ENCODE measurements at regions not wholly inside any gene's neighbourhood (a gene's known extent, or its start where the extent isn't known, plus 50 kb on each side); places are given as distances from the start of the nearest gene placed in this dataset.

GRCh38 chr11:127288926-127289325, 288.4 kb upstream of the KIRREL3 start:
- no peak for DNase-seq (ENCODE audit: low spot score)
- CTCF ChIA-PET (ENCODE audit: unreplicated experiment), result no interaction called here
- TF ChIP-seq EZH2phosphoT487 (IDR thresholded peaks at IDR 0.05; ENCODE audit: borderline replicate concordance, low read depth, low read length) (no peak), CTCF (conservative IDR thresholded peaks at IDR 0.05; ENCODE audit: low read length) (no peak)
- H3K4me2 ChIP-seq (ENCODE audit: low read length), result no peak overlapping the region
- no peaks in the 10 kb centered on the region for H3K79me2 ChIP-seq (ENCODE audit: insufficient read depth, low read depth, low read length)
- no TSS peak for BruUV-seq (replicated peaks)
- no peaks in the 10 kb centered on the region for H3K36me3 ChIP-seq (ENCODE audit: insufficient read depth, low read length)
- intact Hi-C loops (cut with micrococcal nuclease; ENCODE audit: unreplicated experiment), result no loop called here
- POLR2A ChIA-PET, result no interaction called here
- no peak overlapping the region for H3K4me3 ChIP-seq (ENCODE audit: low read depth, low read length, poor library complexity, severe bottlenecking)
- H3K27ac ChIP-seq (ENCODE audit: low read depth, low read length, poor library complexity, severe bottlenecking), result no peak overlapping the region
- H4K20me1 ChIP-seq (ENCODE audit: insufficient read depth, low read length), result no peaks in the 10 kb centered on the region
- H2AFZ ChIP-seq (ENCODE audit: low read length), result no peak overlapping the region
- H3K9me2 ChIP-seq (ENCODE audit: insufficient read depth, low read length), result no peaks in the 10 kb centered on the region
- H3K9me3 ChIP-seq (ENCODE audit: low read length), result no peaks in the 10 kb centered on the region
- H3K4me1 ChIP-seq (ENCODE audit: insufficient read depth, low read length, poor library complexity, severe bottlenecking), result no peaks in the 10 kb centered on the region

- H3K9me2 ChIP-seq (ENCODE audit: insufficient read depth, low read length), result no peaks in the 10 kb centered on the region
- H3K4me3 ChIP-seq (ENCODE audit: low read depth, low read length, poor library complexity, severe bottlenecking), result no peak overlapping the region
- no TSS peak for BruUV-seq (replicated peaks)
- ChIA-PET CTCF (ENCODE audit: unreplicated experiment) (no interaction called here), POLR2A (interaction anchor here (0.7 kb wide), 1 partner anchor 418 kb away, joined by 3 read pairs; no protein-coding TSS in a partner anchor)
- no peaks in the 10 kb centered on the region for H4K20me1 ChIP-seq (ENCODE audit: insufficient read depth, low read length)
- no peak for TF ChIP-seq CTCF (conservative IDR thresholded peaks at IDR 0.05; ENCODE audit: low read length)
- no peak for TF ChIP-seq EZH2phosphoT487 (IDR thresholded peaks at IDR 0.05; ENCODE audit: borderline replicate concordance, low read depth, low read length)
- H2AFZ ChIP-seq (ENCODE audit: low read length), result no peak overlapping the region
- no peak overlapping the region for H3K4me2 ChIP-seq (ENCODE audit: low read length)
- DNase-seq (ENCODE audit: low spot score), result no peak
- intact Hi-C loops (cut with micrococcal nuclease; ENCODE audit: unreplicated experiment), result no loop called here
- H3K79me2 ChIP-seq (ENCODE audit: insufficient read depth, low read depth, low read length), result no peaks in the 10 kb centered on the region
- H3K4me1 ChIP-seq (ENCODE audit: insufficient read depth, low read length, poor library complexity, severe bottlenecking), result no peaks in the 10 kb centered on the region
- H3K27ac ChIP-seq (ENCODE audit: low read depth, low read length, poor library complexity, severe bottlenecking), result no peak overlapping the region
- no peaks in the 10 kb centered on the region for H3K9me3 ChIP-seq (ENCODE audit: low read length)
- H3K36me3 ChIP-seq (ENCODE audit: insufficient read depth, low read length), result no peaks in the 10 kb centered on the region
Measured at GRCh38 chr11:127281534-127281933, 281.0 kb upstream of the KIRREL3 start.

- ChIA-PET CTCF (ENCODE audit: unreplicated experiment) (no interaction called here), POLR2A (no interaction called here)
- no TSS peak for BruUV-seq (replicated peaks)
- TF ChIP-seq CTCF (conservative IDR thresholded peaks at IDR 0.05; ENCODE audit: low read length) (no peak), EZH2phosphoT487 (IDR thresholded peaks at IDR 0.05; ENCODE audit: borderline replicate concordance, low read depth, low read length) (no peak)
- no peaks in the 10 kb centered on the region for H3K36me3 ChIP-seq (ENCODE audit: insufficient read depth, low read length)
- DNase-seq (ENCODE audit: low spot score), result no peak
- no peaks in the 10 kb centered on the region for H3K4me1 ChIP-seq (ENCODE audit: insufficient read depth, low read length, poor library complexity, severe bottlenecking)
- no peaks in the 10 kb centered on the region for H4K20me1 ChIP-seq (ENCODE audit: insufficient read depth, low read length)
- no peak overlapping the region for H3K27ac ChIP-seq (ENCODE audit: low read depth, low read length, poor library complexity, severe bottlenecking)
- H3K9me3 ChIP-seq (ENCODE audit: low read length), result no peaks in the 10 kb centered on the region
- no peaks in the 10 kb centered on the region for H3K79me2 ChIP-seq (ENCODE audit: insufficient read depth, low read depth, low read length)
- H3K9me2 ChIP-seq (ENCODE audit: insufficient read depth, low read length), result no peaks in the 10 kb centered on the region
- H3K4me2 ChIP-seq (ENCODE audit: low read length), result no peak overlapping the region
- no peak overlapping the region for H2AFZ ChIP-seq (ENCODE audit: low read length)
- intact Hi-C loops (cut with micrococcal nuclease; ENCODE audit: unreplicated experiment), result no loop called here
- no peak overlapping the region for H3K4me3 ChIP-seq (ENCODE audit: low read depth, low read length, poor library complexity, severe bottlenecking)
Measured at GRCh38 chr11:127275774-127276173, 275.2 kb upstream of the KIRREL3 start.
